DOHH2 (cell line): ENCODE measurements at regions not wholly inside any gene's neighbourhood (a gene's known extent, or its start where the extent isn't known, plus 50 kb on each side); places are given as distances from the start of the nearest gene placed in this dataset.

Source experiments
- H3F3A ChIP-seq: fragments of 200-600 bp; sonication (generic), shearing (Covaris generic); 2 replicates; pipeline ENCODE4 v1.6.0; 2016; ENCODE audit warnings: antibody characterized with exemption, mild to moderate bottlenecking; ENCODE audit not compliant: control insufficient read depth, insufficient read depth
- H3K27ac ChIP-seq: fragments of 200-600 bp; sonication (generic); 2 replicates; pipeline ENCODE4 v1.5.1; 2014; ENCODE audit warnings: low read depth, mild to moderate bottlenecking, low read length, moderate library complexity
- H3K27me3 ChIP-seq: fragments of 200-600 bp; sonication (generic); 2 replicates; pipeline ENCODE4 v1.6.1; 2014; ENCODE audit warnings: mild to moderate bottlenecking, low read length, mixed read lengths; ENCODE audit not compliant: control insufficient read depth
- H3K36me3 ChIP-seq: fragments of 200-600 bp; sonication (generic); 2 replicates; pipeline ENCODE4 v1.6.1; 2014; ENCODE audit warnings: mild to moderate bottlenecking, low read length, moderate library complexity, mixed read lengths; ENCODE audit not compliant: control insufficient read depth
- H3K4me1 ChIP-seq: fragments of 200-600 bp; sonication (generic); 2 replicates; pipeline ENCODE4 v1.6.1; 2014; ENCODE audit warnings: mild to moderate bottlenecking, low read length, mixed read lengths; ENCODE audit not compliant: control insufficient read depth
- H3K4me2 ChIP-seq: fragments of 200-600 bp; sonication (generic); 2 replicates; pipeline ENCODE4 v1.6.0; 2014; ENCODE audit warnings: mild to moderate bottlenecking, low read length, moderate library complexity
- H3K4me3 ChIP-seq: fragments of 200-600 bp; sonication (generic); 2 replicates; pipeline ENCODE4 v1.5.1; 2014; ENCODE audit warnings: mild to moderate bottlenecking, low read length, mixed read lengths
- H3K79me2 ChIP-seq: fragments of 200-600 bp; sonication (generic); 2 replicates; pipeline ENCODE4 v1.6.1; 2014; ENCODE audit warnings: mild to moderate bottlenecking, low read length, mixed read lengths; ENCODE audit not compliant: control insufficient read depth
- H3K9me2 ChIP-seq: fragments of 200-600 bp; sonication (generic); replicated peaks from 2 replicates; pipeline ENCODE4 v1.6.1; 2014; ENCODE audit warnings: mild to moderate bottlenecking, low read length, mixed read lengths; ENCODE audit not compliant: control insufficient read depth
- H3K9me3 ChIP-seq: fragments of 200-600 bp; sonication (generic); 2 replicates; pipeline ENCODE4 v1.6.1; 2014; ENCODE audit warnings: antibody characterized with exemption, low read length, mixed read lengths; ENCODE audit not compliant: control insufficient read depth, insufficient read depth
- H4K20me1 ChIP-seq: fragments of 200-600 bp; sonication (generic); 2 replicates; pipeline ENCODE4 v1.6.0; 2014; ENCODE audit warnings: low read depth, mild to moderate bottlenecking, antibody characterized with exemption, low read length, moderate library complexity; ENCODE audit not compliant: control insufficient read depth, insufficient read depth
- EZH2phosphoT487 ChIP-seq: fragments of 200-600 bp; sonication (generic); IDR thresholded peaks from 2 replicates; pipeline ENCODE4 v1.6.1; 2017; ENCODE audit warnings: borderline replicate concordance, mild to moderate bottlenecking, antibody characterized with exemption, low read length, moderate library complexity, mixed read lengths
- TF ChIP-seq, protein P1 (sequence below): fragments of 200-600 bp; sonication (generic); IDR thresholded peaks from one replicate; pipeline ENCODE4 v1.5.1; 2014; ENCODE audit warnings: antibody characterized with exemption, mild to moderate bottlenecking, low read depth, low read length; ENCODE audit not compliant: poor library complexity, severe bottlenecking

DNA sequence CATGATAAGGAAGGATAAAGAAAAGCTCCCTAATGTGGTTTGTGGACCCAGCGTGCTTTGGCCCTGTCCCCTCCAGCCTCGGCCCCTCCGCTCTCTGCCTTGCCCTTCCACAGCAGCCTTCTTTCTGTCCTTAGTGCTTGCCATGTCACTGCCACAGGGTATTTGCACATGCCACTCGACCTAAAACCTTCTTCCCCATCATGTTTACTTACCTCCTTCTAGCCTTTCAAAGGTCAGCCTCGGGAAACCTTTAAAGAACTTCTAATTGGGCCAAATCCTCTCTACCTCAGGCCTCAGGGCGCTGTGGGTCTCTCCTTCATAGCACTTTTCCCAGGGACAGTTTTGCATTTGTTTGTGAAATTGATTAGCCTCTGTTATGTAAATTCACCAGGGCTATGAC lies 73.0 kb downstream of the SCN11A start:
- H3K36me3 ChIP-seq, result no peaks in the 10 kb centered on the region
- H3K4me3 ChIP-seq, result no peak overlapping the region
- no peaks in the 10 kb centered on the region for H3K9me3 ChIP-seq
- no peaks in the 10 kb centered on the region for H3K79me2 ChIP-seq
- H3K9me2 ChIP-seq, result no peaks in the 10 kb centered on the region
- no peaks in the 10 kb centered on the region for H3K4me1 ChIP-seq
- no peaks in the 10 kb centered on the region for H4K20me1 ChIP-seq
- H3K27ac ChIP-seq, result no peak overlapping the region
- no peak overlapping the region for H3K4me2 ChIP-seq
- no peaks in the 10 kb centered on the region for H3F3A ChIP-seq
- peaks cover 3% of the 10 kb centered on the region; the same call in 1 of the 2 replicates for H3K27me3 ChIP-seq
- TF ChIP-seq, protein P1, sequence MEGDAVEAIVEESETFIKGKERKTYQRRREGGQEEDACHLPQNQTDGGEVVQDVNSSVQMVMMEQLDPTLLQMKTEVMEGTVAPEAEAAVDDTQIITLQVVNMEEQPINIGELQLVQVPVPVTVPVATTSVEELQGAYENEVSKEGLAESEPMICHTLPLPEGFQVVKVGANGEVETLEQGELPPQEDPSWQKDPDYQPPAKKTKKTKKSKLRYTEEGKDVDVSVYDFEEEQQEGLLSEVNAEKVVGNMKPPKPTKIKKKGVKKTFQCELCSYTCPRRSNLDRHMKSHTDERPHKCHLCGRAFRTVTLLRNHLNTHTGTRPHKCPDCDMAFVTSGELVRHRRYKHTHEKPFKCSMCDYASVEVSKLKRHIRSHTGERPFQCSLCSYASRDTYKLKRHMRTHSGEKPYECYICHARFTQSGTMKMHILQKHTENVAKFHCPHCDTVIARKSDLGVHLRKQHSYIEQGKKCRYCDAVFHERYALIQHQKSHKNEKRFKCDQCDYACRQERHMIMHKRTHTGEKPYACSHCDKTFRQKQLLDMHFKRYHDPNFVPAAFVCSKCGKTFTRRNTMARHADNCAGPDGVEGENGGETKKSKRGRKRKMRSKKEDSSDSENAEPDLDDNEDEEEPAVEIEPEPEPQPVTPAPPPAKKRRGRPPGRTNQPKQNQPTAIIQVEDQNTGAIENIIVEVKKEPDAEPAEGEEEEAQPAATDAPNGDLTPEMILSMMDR, result no peak
- no peak for TF ChIP-seq EZH2phosphoT487

GRCh38 chr3:38970851-38971638 lies 80.7 kb downstream of the SCN11A start:
- Histone ChIP-seq H3K9me3 (no peaks in the 10 kb centered on the region), H3K4me3 (no peak overlapping the region), H3K27me3 (peaks cover 15% of the 10 kb centered on the region), H3F3A (no peaks in the 10 kb centered on the region), H3K4me1 (no peaks in the 10 kb centered on the region), H3K4me2 (no peak overlapping the region), H4K20me1 (no peaks in the 10 kb centered on the region), H3K27ac (no peak overlapping the region), H3K79me2 (no peaks in the 10 kb centered on the region), H3K9me2 (no peaks in the 10 kb centered on the region), H3K36me3 (no peaks in the 10 kb centered on the region)
- TF ChIP-seq, protein P1, result no peak
- TF ChIP-seq EZH2phosphoT487, result no peak

GRCh38 chr3:38969317-38970235 lies 82.2 kb downstream of the SCN11A start:
- Histone ChIP-seq H3K4me1 (no peaks in the 10 kb centered on the region), H4K20me1 (no peaks in the 10 kb centered on the region), H3K36me3 (no peaks in the 10 kb centered on the region), H3K27ac (no peak overlapping the region), H3K4me3 (no peak overlapping the region), H3K9me3 (no peaks in the 10 kb centered on the region), H3F3A (no peaks in the 10 kb centered on the region), H3K9me2 (no peaks in the 10 kb centered on the region), H3K79me2 (no peaks in the 10 kb centered on the region), H3K4me2 (no peak overlapping the region), H3K27me3 (peaks cover 15% of the 10 kb centered on the region)
- TF ChIP-seq, protein P1, result no peak
- no peak for TF ChIP-seq EZH2phosphoT487
